Hypothalamus (tissue), 51 donors: ENCODE measurements at regions not wholly inside any gene's neighbourhood (a gene's known extent, or its start where the extent isn't known, plus 50 kb on each side); places are given as distances from the start of the nearest gene placed in this dataset.
"Not testable (repeated sequence)": the region's sequence is repeated elsewhere in the genome, so short reads cannot be mapped to it uniquely, and the experiment has no call there.

ENCODE experiments used
- DNase-seq, 51 donors: peaks; one replicate each; lab custom pipeline; 2025; lab: John Stamatoyannopoulos, UW

- no peak for DNase-seq
Measured at GRCh38 chr2:195119231-195119630, 537.8 kb upstream of the SLC39A10 start.

GRCh38 chr2:195118276-195118675 is 538.8 kb upstream of the SLC39A10 start:
- DNase-seq = no peak

- no peak for DNase-seq
Measured at GRCh38 chr2:195117011-195117410, 540.0 kb upstream of the SLC39A10 start.

- no peak for DNase-seq
Measured at GRCh38 chr2:195115738-195116137, 541.3 kb upstream of the SLC39A10 start.

- no peak for DNase-seq
Measured at GRCh38 chr2:195108182-195108581, 548.8 kb upstream of the SLC39A10 start.

GRCh38 chr2:195106681-195107380 is 550.2 kb upstream of the SLC39A10 start:
- DNase-seq = peak in 3 of 51 donors; percentile 5 to 32 (median 17)

- no peak for DNase-seq
Measured at GRCh38 chr2:195105581-195105980, 551.4 kb upstream of the SLC39A10 start.

- no peak for DNase-seq
Measured at GRCh38 chr2:195094330-195094729, 562.7 kb upstream of the SLC39A10 start.

- no peak for DNase-seq
Measured at GRCh38 chr2:195092341-195092740, 564.7 kb upstream of the SLC39A10 start.

GRCh38 chr2:195072806-195073205 is 584.2 kb upstream of the SLC39A10 start:
- DNase-seq = not testable (repeated sequence)

GRCh38 chr2:195057001-195057400 is 600.0 kb upstream of the SLC39A10 start:
- no peak for DNase-seq

GRCh38 chr2:195055996-195056395 is 601.0 kb upstream of the SLC39A10 start:
- no peak for DNase-seq

- DNase-seq = no peak
Measured at GRCh38 chr2:195051401-195051800, 605.6 kb upstream of the SLC39A10 start.

- DNase-seq = no peak
Measured at GRCh38 chr2:195049372-195050031, 607.5 kb upstream of the SLC39A10 start.

GRCh38 chr2:195047955-195048354 is 609.1 kb upstream of the SLC39A10 start:
- DNase-seq = no peak

- DNase-seq = no peak
Measured at GRCh38 chr2:195044801-195045200, 612.2 kb upstream of the SLC39A10 start.

- DNase-seq = no peak
Measured at GRCh38 chr2:195038153-195038552, 618.9 kb upstream of the SLC39A10 start.

GRCh38 chr2:195037045-195037444 is 620.0 kb upstream of the SLC39A10 start:
- peak in 1 of 51 donors; percentile 0 for DNase-seq

- no peak for DNase-seq
Measured at GRCh38 chr2:195031411-195031810, 625.6 kb upstream of the SLC39A10 start.

- DNase-seq = no peak
Measured at GRCh38 chr2:195029804-195030654, 627.0 kb upstream of the SLC39A10 start.

- no peak for DNase-seq
Measured at GRCh38 chr2:195027947-195028346, 629.1 kb upstream of the SLC39A10 start.
